ENCODE measurements at regions not wholly inside any gene's neighbourhood (a gene's known extent, or its start where the extent isn't known, plus 50 kb on each side); places are given as distances from the start of the nearest gene placed in this dataset.

DNA sequence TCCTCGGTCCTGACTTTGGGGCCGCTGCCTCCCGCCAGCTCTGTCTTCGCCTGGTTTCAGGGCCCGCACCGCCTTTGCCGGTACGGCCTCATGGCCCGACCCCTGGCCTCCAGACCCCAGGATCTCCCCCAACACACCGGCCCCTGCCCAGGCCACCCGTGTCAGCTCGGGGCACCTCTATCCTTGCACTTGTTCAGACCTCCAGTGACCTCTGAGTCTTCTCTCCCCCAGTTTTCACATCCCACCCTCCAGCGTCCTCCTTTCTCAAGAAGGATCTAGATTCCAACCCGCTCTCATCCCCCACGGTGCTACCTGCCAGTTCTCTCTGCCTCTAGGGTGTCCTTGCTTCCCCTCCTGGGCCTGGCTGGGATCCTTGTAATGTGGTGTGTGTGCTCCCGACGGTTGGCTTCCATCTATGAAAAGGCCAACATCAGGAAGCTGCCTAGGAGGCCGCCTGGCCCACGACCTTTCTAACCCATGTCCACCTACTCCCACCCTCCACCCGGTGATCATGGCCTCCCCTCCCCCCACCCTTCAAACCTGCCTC lies 61.1 kb downstream of the SPATA31C2 start:
- DNase-seq (ENCODE audit: low spot score), result no peak

DNA sequence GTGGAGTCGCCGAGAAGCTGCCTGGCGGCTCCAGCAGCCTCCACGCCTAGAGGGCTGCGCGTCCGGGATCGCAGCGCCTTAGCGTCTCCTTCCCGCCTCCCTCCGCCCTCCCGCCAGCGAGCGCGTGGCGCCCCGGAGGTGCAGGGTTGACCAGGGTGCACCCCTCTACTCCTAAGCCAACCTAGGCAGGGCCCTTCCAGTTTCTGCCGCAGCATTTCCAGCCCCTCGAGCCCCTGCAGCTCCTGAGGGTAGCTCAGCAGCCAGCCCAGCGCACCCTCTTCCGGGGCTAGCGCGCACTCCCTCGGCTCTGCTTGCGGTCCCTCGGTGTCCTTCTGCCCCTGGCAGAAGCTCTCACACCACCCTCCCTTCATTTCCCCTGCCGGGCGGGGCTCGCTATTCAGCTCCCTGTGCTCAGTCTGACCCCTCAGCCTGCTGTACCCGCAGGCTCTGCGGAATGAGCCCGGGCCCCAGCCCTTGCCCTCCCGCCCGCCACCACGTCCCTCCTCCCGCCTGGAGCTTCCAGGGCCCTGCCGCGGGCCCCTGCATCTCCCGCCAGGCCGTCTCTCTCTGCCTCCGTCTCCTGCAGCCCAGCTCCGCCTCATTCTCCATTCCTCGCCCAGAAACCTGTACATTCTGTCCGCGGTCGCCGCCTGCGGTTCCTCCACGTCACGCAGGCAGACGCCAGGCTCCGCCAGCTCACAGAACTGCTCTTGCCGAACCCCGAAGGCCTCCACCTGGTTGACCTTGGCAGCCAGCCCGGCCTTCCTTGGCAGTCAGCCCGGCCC lies 61.8 kb downstream of the SPATA31C2 start:
- peak; percentile 85 for DNase-seq (ENCODE audit: low spot score)

DNA sequence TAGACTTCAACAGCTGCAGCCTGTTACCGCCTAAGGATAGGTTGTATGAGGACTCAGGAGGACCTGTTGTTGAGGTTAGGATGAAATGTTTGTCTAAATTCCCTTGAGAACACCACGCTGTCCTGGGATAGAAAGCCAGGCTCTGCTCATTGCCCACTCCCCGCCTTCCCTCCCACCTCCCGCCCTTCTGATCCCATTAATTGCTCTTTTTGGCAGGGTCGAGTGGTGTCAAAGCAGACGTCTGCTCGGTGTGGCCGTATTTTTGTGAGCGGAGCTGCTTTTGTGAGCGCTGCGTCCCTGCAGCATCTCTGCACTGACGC lies 62.3 kb downstream of the SPATA31C2 start:
- no peak for DNase-seq (ENCODE audit: low spot score)

DNA sequence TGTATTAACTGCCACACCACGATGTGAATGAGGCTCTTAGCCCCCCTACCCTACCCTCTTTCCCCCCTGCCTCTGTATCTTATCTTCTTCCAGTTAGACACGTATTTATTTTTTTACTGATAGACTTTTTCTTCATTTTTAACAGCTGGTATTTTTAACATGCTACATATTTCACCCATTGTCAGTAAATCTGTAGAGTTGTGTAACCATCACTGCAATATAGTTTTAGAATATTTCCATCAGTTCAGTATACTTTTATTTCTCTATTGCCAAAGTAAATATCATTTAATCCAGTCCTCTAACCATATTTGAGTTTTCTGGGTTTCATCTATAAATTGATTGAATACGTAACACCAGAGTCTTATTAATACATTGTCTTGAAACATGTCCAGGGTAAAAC lies 62.8 kb downstream of the SPATA31C2 start:
- no peak for DNase-seq (ENCODE audit: low spot score)

DNA sequence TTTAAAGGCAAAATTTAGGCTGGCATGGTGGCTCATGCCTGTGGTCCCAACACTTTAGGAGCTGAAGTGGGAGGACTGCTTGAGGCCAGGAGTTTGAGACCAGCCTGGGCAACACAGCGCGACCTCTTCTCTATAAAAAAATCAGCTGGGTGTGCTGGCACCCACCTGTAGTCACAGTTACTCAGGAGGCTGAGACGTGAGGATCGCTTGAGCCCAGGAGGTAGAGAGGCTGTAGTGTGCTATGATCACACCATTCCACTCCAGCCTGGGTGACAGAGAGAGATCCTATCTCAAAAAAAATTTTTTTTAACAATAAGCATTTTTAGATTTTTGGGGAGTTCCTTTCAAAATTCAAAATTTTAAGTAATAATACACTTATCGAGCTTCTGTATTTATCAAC lies 63.3 kb downstream of the SPATA31C2 start:
- DNase-seq (ENCODE audit: low spot score), result no peak

DNA sequence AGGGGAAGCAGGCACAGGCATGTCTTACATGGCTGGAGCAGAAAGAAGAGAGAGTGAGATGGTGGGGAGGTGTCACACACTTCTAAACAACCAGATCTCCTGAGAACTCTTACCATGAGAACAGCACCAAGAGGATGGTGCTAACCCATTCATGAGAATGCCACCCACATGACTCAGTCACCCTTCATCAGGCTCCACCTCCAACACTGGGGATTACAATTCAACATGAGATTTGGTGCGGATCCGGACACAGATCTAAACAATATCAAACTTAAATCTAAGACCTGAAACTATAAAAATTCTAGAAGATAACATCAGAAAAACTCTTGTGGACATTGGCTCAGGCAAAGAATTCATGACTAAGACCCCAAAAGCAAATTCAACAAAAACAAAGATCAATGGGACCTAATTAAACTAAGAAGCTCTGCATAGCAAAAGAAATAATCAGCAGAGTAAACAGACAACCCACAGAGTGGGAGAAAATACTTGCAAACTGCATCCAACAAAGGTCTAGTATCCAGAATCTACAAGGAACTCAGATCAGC lies 65.4 kb downstream of the SPATA31C2 start:
- no peak for DNase-seq (ENCODE audit: low spot score)

DNA sequence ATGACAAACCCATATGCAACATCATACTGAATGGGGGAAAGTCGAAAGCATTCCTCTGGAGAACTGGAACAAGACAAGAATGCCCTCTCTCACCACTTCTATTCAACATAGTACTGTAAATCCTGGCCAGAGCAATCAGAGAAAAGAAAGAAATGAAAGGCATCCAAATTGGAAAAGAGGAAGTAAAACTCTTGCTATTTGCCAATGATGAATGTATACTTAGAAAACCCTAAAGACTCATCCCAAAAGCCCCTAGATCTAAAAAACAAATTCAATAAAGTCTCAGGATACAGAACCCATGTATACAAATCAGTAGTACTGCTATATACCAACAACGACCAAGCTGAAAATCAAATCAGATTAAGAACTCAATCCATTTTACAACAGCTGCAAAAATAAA lies 66.9 kb downstream of the SPATA31C2 start:
- DNase-seq (ENCODE audit: low spot score), result no peak

DNA sequence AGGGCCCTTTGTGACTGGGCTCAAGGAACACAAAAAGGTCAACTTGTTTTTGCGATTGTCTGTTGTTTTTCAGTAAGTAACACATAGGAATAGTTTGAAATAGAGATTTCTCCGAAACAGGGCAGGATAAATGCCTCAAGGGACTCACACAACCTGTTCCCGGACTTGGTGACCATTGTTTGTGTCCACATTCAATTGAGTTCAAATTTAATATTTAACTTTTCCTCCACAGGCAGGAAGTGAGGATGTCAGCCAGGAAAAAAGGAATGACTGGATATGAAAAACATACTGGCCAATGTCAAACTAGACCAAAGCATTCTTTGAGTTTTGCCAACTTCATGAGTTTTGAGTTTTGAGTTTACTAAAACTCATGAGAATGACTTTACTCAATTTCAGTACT lies 72.7 kb downstream of the SPATA31C2 start:
- no peak for DNase-seq (ENCODE audit: low spot score)

DNA sequence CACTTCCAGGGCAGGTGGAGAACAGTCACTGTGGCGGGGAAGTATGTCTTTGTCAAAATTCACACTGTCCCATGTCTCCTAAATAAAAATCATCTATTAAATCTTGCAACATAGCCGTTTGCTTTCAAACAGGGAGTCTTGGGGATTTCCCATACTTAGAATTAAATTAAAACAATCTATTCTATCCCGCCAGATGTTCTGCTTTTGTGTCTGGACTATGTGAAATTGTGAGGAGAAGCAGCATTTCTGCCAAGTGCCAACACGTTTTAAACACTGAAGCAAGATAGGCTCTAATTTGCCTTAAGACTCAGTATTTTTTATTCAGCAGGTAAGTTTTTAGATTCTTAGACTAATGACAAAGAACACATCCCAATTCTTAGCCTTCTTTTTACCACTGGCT lies 73.7 kb downstream of the SPATA31C2 start:
- DNase-seq (ENCODE audit: low spot score), result no peak

DNA sequence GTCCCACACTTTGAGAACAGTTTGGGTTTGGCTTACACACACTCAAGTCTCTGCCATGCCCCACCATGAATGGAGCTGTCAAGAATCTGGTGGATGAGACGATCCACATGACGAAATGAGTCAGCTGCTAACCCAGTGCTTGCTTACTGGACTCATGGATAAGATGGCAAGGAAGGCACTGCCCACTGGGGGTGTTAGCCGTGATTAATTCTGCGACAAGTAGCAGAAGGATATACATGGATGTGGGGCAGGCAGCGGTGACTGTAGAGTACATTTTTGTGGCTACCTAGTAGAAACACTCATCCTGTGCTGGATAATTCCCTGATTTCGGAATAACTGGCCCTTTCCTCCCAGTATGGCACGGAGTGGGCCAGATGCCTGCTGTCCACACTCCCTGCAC lies 77.5 kb downstream of the SPATA31C2 start:
- no peak for DNase-seq (ENCODE audit: low spot score)

DNA sequence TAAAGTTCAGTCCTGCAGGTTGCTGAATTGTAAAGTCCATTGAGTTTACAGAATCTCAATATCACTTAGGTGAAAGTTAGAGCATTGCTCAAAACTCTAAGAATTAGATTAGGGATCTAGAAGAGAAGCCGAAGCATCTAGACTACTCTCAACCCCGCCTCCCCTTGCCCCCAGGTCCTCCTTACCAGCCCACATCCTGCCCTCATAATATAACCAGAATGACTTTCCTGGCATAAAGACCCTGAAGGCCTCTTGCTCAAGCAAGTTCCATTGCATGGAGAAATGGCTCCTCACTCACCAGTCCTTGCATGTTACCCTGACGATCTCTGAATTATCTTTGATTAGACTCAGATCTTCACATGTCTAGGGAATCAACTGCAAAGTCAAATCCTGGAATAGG lies 78.8 kb downstream of the SPATA31C2 start:
- DNase-seq (ENCODE audit: low spot score), result no peak

DNA sequence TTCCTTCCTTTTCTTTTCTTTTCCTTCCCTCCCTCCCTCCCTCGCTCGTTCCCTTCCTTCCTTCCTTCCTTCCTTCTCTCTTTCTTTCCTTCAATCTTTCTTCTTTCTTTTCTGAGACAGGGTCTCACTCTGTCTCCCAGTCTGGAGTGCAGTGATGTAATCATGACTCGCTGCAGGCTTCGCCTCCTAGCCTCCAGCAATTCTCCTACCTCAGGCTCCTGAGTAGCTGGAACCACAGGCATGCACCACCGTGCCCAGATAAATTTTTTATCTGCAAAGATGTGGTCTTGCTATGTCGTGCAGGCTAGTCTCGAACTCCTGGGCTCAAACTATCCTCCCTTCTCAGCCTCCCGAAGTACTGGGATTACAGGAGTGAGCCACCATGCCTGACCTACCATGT lies 81.4 kb downstream of the SPATA31C2 start:
- DNase-seq (ENCODE audit: low spot score), result no peak

DNA sequence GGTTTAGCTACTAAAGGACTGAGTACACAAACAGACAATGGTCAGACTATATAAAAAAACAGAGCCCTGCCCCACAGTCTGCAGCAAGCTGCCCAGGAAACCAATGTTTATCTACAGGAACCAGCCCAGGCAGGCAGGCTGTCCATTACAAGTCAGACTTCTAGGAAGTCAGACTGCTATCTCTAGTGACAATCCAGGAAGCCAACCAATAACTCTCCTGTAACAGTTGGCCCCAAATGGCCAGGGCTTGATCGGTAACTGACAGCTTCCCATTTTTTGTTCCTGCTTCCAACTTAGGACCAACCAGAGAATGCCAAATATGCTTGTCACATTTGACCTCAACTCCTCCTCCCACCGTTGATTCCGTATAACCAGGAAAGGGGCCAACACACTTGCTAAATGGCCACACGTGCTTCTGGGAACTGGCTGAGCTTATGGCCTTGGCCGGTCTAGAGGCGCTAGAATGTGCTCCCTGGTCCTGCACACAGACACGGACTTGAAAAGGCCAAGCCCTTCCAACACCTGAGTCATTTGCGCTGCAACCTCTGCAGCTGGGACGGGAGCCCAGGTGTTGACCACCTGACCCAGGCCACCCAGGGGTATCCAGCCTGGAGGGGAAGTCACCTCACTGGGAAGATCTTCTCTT lies 79.6 kb upstream of the CDK20 start:
- no peak for DNase-seq (ENCODE audit: low spot score)

DNA sequence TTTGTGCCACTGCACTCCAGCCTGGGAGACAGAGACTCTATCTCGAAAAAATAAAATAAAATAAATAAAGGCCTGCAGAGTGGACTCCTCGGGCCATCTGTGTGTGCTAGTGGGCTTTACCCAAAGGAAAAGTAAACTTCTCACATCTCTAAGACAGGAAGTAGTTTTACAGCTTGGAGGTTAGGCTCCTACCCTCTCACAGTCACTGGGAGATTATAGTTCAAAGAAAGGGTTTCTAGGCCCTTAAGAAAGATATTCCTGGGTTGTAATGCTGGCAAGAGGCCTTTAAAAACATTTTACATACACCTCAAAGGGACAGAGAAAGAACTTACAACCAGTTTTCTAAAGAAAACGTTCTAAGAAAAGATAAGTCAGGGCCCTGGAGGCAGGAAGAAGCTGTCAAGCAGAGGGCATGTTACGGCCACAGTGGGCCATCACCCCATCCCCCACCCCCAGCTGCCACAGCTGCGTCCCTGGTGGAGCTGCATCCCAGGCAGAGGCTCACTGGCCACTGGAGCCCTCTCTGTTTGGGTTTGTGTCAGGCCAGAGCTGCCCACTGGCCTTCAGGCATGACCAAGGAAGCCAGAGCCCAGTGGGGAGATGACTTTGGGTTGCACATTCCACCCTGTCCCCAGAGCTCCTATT lies 78.1 kb upstream of the CDK20 start:
- no peak for DNase-seq (ENCODE audit: low spot score)

DNA sequence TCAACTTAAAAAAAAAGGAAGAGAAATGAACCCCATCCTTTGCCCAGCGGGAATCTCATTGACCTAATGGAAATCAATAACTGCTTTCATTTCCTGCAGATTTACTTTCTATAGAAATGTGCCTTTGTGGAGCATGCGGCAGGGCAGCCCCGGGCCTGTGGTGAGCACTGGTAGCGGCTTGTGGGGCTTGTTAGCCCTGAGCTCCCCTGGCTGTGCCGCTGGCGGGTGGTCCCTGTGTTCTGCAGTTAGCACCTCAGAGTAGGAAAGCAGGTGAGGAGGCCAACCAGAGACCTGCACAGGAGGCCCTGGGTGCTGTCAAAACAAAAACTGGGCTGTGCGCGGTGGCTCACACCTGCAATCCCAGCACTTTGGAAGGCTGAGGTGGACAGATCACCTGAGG lies 76.8 kb upstream of the CDK20 start:
- no peak for DNase-seq (ENCODE audit: low spot score)

DNA sequence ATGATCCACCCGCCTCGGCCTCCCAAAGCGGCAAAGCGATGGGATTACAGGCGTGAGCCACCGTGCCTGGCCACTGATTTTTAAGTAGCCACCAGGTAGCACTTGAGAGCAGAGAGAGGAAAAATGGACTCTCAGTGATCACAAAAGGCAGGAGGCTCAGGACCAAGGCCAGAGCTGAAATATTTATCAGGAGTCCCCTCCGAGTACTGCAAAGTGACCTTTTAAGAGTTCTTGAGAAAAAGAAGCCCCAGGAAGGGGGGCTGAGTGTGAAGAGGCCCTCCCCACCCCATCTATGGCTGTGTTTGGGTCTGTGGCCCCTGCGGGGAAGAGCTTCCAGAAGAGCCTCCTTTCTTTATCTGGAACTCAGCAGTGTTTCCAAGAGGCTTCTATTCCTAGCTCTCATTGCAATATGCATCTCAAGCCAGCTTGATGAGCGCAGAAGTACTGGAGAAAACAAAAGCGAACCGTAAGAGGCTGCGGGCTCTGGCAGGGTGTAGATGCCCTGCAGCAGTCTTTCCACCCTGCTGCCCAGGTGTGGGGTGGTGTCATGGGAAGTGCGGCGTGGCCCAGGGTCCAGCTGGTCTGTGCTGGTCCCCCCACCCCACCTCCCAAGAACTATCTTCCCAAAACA lies 75.5 kb upstream of the CDK20 start:
- DNase-seq (ENCODE audit: low spot score), result no peak

DNA sequence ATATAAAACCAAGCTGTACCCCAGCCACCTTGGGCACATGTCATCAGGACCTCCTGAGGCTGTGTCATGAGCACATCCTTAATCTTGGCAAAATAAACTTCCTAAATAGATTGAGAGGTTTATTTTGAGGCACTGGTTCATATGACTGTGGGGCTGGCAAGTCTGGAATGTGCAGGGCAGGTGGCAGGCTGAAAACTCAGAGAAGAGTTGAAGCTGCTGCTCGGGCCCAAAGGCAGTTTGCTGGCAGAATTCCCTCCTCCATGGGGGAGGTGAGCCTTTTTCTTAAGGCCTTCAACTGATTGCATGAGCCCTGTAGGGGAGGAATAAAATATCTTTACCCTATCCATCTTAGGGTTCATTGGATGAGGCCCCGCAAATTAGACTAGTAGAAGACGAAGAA lies 72.2 kb upstream of the CDK20 start:
- DNase-seq (ENCODE audit: low spot score), result no peak

DNA sequence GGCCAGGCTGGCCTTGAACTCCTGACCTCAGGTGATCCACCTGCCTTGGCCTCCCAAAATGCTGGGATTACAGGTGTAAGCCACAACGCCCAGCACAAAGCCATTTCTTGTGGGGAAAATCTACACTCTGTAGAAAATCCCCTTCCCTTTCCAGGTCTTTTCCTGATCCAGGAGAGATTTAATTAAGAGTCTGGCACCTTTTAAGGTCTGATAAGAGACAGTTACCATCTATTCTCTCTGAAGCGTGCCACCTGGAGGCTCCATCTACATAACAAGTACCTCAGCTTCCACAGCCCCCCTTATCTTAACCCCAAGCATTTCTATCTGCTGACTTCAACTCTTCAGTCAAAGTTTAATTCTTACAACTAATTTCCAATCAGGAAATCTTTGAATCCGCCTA lies 71.4 kb upstream of the CDK20 start:
- DNase-seq (ENCODE audit: low spot score), result no peak

DNA sequence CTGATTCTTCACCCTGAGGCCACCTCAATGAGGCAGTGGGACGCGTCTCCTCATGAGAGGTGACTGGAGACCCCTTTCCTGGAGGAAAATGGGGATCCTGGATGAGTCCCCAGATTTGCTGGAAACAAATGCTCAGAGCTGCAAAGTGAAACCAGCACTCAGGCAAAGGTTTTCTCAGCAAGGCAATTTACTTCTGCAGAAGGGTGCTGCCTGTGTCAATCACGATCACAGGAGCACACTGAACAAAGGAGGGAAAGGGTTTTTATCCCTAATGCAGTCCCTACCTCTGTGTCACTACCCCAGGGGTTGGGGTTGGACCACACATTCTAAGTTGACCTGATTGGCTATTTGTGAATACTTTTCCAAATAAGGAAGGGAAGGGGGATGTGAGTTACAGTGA lies 69.9 kb upstream of the CDK20 start:
- DNase-seq (ENCODE audit: low spot score), result no peak

DNA sequence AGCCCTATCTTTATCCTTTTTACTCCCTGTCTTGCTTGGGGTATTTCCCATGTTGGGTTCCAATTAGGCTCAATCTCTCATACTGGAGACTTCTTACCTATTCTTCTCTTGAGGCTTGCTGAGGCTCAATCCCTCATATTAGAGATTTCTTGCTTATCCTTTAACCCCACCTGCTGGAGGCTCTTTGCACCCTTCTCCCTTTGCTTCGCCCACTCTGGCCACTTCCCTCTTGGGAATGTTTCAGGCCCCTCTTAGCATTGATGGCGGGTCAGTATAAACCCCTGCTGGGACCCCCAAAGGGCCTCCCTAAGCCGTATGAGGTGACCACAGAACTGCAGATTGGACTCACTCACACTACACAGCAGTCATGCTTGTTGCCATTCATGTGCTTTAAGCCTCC lies 69.3 kb upstream of the CDK20 start:
- DNase-seq (ENCODE audit: low spot score), result no peak

DNA sequence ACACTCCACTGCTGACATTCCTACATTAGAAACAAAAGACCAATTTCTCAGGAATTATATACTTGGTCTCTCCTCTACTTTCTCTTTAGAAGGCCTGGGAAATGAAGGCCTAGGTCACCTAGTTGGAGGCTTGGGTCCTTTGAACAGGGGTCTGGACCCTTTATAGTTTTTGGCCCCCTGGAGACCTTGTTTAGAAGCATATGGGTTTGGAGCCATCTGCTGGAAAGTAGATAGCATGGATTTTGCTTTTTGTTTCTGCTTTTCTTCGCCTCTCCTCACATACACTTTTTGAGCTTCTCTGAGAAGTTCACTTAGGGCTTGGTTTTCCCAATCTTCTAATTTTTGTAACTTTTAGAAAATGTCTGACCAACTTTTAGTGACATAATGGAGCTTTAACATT lies 67.1 kb upstream of the CDK20 start:
- DNase-seq (ENCODE audit: low spot score), result no peak

DNA sequence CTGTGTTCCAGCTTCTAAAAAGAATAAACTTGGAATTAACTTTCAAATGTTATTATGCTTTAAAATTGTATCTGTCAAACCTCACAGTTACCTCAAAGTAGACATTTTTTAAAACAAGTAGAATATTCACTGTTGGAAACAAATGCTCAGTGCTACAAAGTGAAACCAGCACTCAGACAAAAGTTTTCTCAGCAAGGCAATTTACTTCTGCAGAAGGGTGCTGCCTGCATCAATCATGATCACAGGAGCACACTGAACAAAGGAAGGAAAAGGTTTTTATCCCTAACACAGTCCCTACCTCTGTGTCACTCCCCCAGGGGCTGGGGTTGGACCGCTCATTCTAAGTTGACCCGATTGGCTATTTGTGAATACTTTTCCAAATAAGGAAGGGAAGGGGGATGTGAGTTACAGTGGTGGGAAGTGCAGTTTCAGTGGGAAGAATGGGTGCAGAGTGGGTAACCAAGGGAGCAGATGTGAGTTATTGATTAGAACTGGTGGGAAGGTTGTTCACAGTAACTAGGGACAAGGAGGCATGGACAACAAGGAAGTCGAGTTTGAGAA lies 63.0 kb upstream of the CDK20 start:
- DNase-seq (ENCODE audit: low spot score), result no peak

Measured in AG08396 (cell line).